ENCODE measurements at regions not wholly inside any gene's neighbourhood (a gene's known extent, or its start where the extent isn't known, plus 50 kb on each side); places are given as distances from the start of the nearest gene placed in this dataset.
A peak's percentile ranks its signal among the peaks of the same experiment; 100 is the strongest.

GRCh38 chr4:63717384-63717783, 691.9 kb downstream of the TECRL start:
- TF ChIP-seq CTCF (conservative IDR thresholded peaks at IDR 0.05; ENCODE audit: low read depth, low read length) = peak; percentile 60
- peak; percentile 25 for DNase-seq (ENCODE audit: low read depth)
- H3K4me3 ChIP-seq (ENCODE audit: low read length) = no peak overlapping the region

GRCh38 chr4:63708661-63709060, 700.6 kb downstream of the TECRL start:
- DNase-seq (ENCODE audit: low read depth) = no peak
- H3K4me3 ChIP-seq (ENCODE audit: low read length) = no peak overlapping the region
- TF ChIP-seq CTCF (conservative IDR thresholded peaks at IDR 0.05; ENCODE audit: low read depth, low read length) = no peak

- DNase-seq (ENCODE audit: low read depth) = no peak
- H3K4me3 ChIP-seq (ENCODE audit: low read length) = no peak overlapping the region
- TF ChIP-seq CTCF (conservative IDR thresholded peaks at IDR 0.05; ENCODE audit: low read depth, low read length) = no peak
Observed at GRCh38 chr4:63700569-63700968, 708.7 kb downstream of the TECRL start.

- no peak for TF ChIP-seq CTCF (conservative IDR thresholded peaks at IDR 0.05; ENCODE audit: low read depth, low read length)
- no peak for DNase-seq (ENCODE audit: low read depth)
Observed at GRCh38 chr4:63693321-63693720, 715.9 kb downstream of the TECRL start.

GRCh38 chr4:63678358-63678931, 730.8 kb downstream of the TECRL start:
- no peak overlapping the region for H3K4me3 ChIP-seq (ENCODE audit: low read length)
- DNase-seq (ENCODE audit: low read depth) = no peak
- TF ChIP-seq CTCF (conservative IDR thresholded peaks at IDR 0.05; ENCODE audit: low read depth, low read length) = no peak

More at GRCh38 chr4:63693321-63693720, 715.9 kb downstream of the TECRL start:
- no peak overlapping the region for H3K4me3 ChIP-seq (ENCODE audit: low read length)

- DNase-seq (ENCODE audit: low read depth) = no peak
- TF ChIP-seq CTCF (conservative IDR thresholded peaks at IDR 0.05; ENCODE audit: low read depth, low read length) = no peak
- H3K4me3 ChIP-seq (ENCODE audit: low read length) = no peak overlapping the region
Observed at GRCh38 chr4:63670735-63671134, 738.5 kb downstream of the TECRL start.

- H3K4me3 ChIP-seq (ENCODE audit: low read length) = no peak overlapping the region
- no peak for DNase-seq (ENCODE audit: low read depth)
- TF ChIP-seq CTCF (conservative IDR thresholded peaks at IDR 0.05; ENCODE audit: low read depth, low read length) = no peak
Observed at GRCh38 chr4:63663870-63664269, 745.4 kb downstream of the TECRL start.

All from retinal pigment epithelial cell (primary cell).